Bronchial epithelial cell (primary cell): ENCODE measurements at regions not wholly inside any gene's neighbourhood (a gene's known extent, or its start where the extent isn't known, plus 50 kb on each side); places are given as distances from the start of the nearest gene placed in this dataset.

Experiments
- DNase-seq: peaks from one replicate; pipeline ENCODE4 v3.0.0-alpha.2; 2010; ENCODE audit warnings: low read depth
- FAIRE-seq: peaks from 2 replicates; lab custom pipeline; 2011; peaks lifted over from hg19 to GRCh38; lab: Jason Lieb, UNC
- H3K27me3 ChIP-seq: 2 replicates; pipeline ENCODE4 v1.5.1; 2011; ENCODE audit warnings: low read length; ENCODE audit not compliant: control insufficient read depth, insufficient read depth
- H3K36me3 ChIP-seq: 2 replicates; pipeline ENCODE4 v1.5.1; 2011; ENCODE audit warnings: low read length; ENCODE audit not compliant: control insufficient read depth, insufficient read depth
- H3K4me3 ChIP-seq: 2 replicates; pipeline ENCODE4 v1.5.1; 2011; ENCODE audit warnings: mild to moderate bottlenecking, low read depth, low read length, control low read depth
- CTCF ChIP-seq: IDR thresholded peaks from 2 replicates; pipeline ENCODE4 v1.5.1; 2011; ENCODE audit warnings: mild to moderate bottlenecking, moderate library complexity, low read length, control low read depth, inconsistent platforms; ENCODE audit not compliant: insufficient read depth, severe bottlenecking

- no peak for TF ChIP-seq CTCF
- Histone ChIP-seq H3K4me3 (no peak overlapping the region), H3K27me3 (no peaks in the 10 kb centered on the region), H3K36me3 (no peaks in the 10 kb centered on the region)
- FAIRE-seq (no peak), DNase-seq (no peak)
These were observed 54.3 kb upstream of the CBLB start for GRCh38 chr3:105923140-105923539.

GRCh38 chr3:105927741-105928140 is 58.9 kb upstream of the CBLB start:
- no peak for TF ChIP-seq CTCF
- H3K36me3 ChIP-seq, result no peaks in the 10 kb centered on the region
- no peaks in the 10 kb centered on the region for H3K27me3 ChIP-seq
- no peak for FAIRE-seq
- DNase-seq, result no peak
- H3K4me3 ChIP-seq, result no peak overlapping the region

- no peaks in the 10 kb centered on the region for H3K36me3 ChIP-seq
- H3K27me3 ChIP-seq, result no peaks in the 10 kb centered on the region
- FAIRE-seq (no peak), DNase-seq (no peak)
- no peak for TF ChIP-seq CTCF
- no peak overlapping the region for H3K4me3 ChIP-seq
These were observed 61.9 kb upstream of the CBLB start for GRCh38 chr3:105930733-105931132.

GRCh38 chr3:105931500-105931899 is 62.7 kb upstream of the CBLB start:
- no peak overlapping the region for H3K4me3 ChIP-seq
- TF ChIP-seq CTCF, result no peak

GRCh38 chr3:105933871-105934270 is 65.1 kb upstream of the CBLB start:
- no peak for FAIRE-seq

More at GRCh38 chr3:105931500-105931899, 62.7 kb upstream of the CBLB start:
- no peaks in the 10 kb centered on the region for H3K27me3 ChIP-seq
- no peaks in the 10 kb centered on the region for H3K36me3 ChIP-seq
- DNase-seq (no peak), FAIRE-seq (no peak)

More at GRCh38 chr3:105933871-105934270, 65.1 kb upstream of the CBLB start:
- Histone ChIP-seq H3K36me3 (no peaks in the 10 kb centered on the region), H3K4me3 (no peak overlapping the region), H3K27me3 (no peaks in the 10 kb centered on the region)
- TF ChIP-seq CTCF, result no peak
- no peak for DNase-seq
